ENCODE measurements at regions not wholly inside any gene's neighbourhood (a gene's known extent, or its start where the extent isn't known, plus 50 kb on each side); places are given as distances from the start of the nearest gene placed in this dataset.

DNA sequence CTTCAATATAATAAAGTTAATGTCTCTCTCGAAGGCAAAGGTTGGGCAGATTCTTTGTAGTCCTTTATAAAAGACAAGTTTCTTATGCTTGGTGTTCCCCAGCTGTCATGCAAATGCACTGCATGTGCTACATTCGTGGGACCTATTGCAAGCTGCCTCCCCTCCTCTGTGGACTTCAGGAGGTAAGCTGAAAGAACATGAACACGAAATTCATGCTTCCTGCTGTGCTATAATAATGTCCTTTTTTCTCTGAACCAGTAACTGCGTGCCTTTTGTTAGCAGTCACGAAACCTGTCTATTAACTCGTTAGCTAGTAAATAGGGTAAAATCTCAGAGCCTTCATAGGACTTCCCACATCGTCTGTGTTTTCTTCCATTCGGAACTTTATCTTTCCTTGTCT is 363.5 kb downstream of the CDH9 start:
- no peak for DNase-seq

DNA sequence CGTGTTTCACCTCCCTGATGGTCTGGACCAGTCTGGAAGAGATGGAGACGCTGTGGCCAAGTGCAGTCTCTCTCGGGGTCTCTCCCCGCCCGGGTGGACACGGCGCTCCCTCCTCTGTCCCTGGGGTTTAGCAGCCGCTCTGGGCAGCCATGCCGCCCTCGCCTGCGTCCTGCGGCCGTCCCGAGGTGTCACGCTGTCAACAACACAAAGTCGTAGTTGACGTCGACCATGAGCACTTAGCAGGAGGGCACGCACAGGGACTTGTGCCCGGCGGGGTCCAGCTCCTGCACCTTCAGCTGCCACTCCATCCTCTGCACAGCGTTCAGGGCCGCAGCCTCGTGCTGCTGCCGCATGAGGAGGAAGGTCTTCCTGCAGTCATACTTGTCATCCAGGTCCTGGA is 368.9 kb downstream of the CDH9 start:
- no peak for DNase-seq

DNA sequence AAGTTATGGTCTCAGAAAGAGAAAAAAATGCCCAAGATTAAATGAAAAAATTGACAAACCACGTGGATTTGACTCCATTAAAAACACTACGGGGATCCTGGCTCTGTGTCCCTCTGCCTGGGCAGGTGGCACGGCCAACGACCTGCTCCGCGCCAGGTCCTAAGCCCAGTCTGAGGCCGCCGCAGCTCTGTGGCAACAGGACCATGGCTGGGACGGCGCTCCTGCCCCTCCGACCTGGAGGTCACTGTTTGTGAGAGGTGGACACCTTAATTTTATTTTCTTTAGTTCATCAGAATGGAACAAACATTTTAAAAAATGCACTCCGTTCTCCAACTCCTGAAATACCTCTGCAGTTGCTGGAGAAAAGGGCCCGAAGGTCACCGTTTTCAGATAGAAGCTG is 369.4 kb downstream of the CDH9 start:
- no peak for DNase-seq

DNA sequence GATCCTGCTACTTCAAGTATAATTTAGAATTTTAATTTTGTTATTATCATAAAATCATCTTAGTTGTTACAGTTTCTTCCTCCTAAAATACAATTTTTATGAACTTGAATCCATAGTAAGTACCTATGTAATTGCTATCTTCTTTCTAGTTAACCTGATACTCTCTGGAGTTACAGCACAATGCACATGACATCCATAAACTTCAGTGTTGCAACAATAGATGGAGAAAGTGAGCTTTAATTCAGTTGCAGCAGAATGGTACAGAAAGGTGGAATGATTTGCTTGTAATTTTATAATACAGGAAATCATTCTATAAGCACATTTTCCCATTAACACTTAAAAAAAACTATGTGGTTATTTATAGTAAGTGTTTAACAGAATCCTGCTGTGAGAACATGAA is 372.0 kb downstream of the CDH9 start:
- no peak for DNase-seq

DNA sequence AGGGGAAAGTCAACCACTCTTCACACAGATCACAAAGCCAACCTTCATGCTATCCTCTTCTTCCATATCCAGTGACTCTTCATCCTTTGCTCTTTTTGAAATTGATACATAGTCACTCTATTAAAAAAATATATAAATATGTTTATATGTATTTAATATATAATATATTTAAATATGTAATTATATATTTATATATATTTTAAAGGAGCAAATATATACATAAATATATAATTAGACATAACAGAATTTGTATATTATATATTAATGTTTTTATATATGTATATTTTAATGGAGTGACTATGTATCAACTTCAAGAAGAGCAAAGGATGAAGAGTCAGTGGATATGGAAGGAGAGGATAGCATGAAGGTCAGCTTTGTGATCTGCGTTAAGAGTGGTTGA is 374.9 kb downstream of the CDH9 start:
- no peak for DNase-seq

DNA sequence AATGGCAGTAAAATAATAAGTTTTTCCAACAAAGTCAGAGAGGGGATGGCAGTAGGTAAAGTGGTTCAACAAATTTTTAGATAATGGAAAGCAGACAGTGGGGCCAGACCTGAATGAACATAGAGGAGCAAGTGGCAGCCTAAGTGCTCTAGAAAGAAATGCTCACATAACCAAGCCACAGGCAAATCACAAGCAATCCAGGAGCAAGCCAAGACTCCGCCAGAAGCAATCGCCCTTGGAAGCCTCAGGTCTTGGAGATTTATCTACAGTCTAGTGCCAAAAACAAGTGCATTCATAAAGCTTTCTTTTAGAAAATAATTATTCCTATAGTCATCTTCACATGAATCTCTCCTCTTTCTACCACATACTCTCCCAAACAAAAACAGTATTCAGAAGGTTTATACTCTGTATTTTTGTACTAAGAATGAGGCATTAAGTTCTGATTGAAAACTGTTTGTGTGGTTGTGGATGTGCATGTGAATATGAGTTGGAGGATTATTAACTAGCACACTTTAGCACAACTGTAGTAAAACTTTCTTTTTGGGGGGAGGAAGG is 375.5 kb downstream of the CDH9 start:
- no peak for DNase-seq

DNA sequence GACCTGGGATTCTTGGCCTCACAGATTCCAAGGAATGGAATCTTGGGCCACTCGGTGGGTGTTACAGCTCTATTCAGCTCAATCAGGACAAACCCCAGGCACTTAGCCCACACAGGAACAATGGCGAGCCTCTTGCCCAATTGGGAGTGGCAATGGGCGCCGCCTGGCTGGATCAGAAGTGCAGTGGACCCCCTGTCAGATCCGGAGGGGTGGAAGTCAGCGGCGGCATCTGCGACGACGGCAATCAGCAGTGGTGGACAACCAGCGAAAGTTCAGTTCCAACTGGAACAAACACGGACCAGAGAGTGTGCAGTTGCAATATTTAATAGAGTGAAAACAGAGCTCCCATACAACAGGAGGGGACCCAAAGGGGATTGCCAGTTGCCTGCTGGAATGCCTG is 378.3 kb downstream of the CDH9 start:
- no peak for DNase-seq

DNA sequence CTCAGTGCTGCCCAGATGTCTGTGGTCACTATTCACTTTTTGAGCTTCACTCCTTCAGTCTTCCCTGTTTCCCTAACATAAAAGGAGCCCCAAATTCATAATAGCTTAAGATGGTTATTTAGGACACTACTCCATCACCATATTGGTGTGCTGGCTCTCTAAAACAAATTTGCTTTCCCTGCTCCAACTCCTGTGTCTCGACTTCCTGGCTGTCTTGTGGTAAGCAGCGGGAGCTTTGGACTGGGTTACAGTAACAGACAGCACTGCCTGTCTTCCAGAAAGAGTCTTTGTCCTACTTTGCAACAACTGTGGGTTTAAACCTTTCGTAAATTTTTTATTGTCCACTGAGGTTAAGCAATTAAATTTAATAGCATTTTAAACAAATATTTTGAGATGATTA is 389.4 kb downstream of the CDH9 start:
- DNase-seq, result no peak

DNA sequence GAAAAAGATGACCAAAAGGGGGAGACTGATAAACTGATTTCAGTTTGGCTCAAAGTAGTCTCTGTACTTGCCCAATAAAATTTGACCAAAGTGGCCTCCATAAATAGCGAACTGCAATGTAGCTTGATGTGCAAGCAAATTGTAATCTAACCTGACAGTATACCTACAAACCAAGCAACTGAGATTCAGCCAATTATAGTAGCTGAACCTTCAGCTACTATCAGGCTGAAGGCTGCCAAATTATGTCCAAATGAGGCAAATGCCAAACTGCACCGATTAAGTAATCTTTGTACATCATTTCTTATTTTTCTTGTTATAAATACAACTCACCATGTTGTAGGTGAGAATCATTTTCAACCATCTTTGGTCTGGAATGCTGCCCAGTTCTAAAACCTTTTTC is 390.6 kb downstream of the CDH9 start:
- no peak for DNase-seq

DNA sequence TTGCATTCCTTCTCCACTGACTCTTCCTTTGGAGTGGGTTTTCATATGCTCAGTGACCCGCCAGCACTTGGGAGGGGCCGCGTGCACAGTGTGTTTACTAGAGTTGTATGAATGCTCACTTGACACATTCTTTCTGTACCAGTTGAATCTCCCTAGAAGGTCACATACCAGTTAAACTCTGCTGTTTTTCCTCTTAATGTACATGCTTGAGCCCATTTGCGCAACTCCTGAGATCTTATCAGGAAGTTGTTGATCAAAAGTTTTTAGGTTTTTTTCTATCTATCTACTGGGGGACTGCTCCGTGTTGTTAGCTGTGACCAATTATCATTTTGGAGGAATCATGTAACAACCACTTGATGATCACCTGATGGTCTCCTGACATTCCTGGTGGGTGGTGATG is 392.7 kb downstream of the CDH9 start:
- DNase-seq, result no peak

DNA sequence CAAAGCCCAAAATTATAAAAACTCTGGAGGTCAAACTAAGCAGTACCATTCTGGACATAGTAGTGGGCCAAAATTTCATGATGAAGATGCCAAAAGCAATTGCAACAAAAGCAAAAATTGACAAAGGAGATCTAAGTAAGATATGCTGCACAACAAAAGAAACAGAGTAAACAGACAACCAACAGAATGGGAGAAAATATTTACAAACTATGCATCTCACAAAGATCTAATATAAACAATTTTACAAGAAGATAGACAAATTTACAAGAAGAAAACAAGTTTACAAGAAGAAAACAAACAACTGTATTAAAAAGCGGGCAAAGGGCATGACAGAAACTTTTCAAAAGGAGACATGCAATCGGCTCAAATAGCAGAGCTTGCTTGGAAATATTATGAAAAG is 396.9 kb downstream of the CDH9 start:
- no peak for DNase-seq

DNA sequence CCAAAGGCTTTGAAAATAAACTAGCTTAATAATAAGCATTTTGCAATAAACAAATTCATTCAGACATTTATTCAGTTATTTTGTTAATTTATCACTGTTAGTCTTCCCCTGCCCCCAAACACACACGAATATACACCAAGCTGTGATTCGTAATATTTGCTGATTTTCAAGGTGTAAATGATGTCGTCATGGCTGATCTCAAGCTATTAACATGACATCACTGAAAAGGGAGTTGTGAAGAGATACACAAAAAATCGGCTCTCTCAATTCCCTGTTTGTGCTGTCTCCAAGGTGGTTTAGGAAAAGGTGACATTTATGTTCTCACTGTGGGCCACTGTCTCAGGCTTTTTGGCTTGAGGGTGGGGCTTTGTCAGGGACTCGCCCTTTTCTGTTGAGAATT is 413.3 kb downstream of the CDH9 start:
- no peak for DNase-seq

DNA sequence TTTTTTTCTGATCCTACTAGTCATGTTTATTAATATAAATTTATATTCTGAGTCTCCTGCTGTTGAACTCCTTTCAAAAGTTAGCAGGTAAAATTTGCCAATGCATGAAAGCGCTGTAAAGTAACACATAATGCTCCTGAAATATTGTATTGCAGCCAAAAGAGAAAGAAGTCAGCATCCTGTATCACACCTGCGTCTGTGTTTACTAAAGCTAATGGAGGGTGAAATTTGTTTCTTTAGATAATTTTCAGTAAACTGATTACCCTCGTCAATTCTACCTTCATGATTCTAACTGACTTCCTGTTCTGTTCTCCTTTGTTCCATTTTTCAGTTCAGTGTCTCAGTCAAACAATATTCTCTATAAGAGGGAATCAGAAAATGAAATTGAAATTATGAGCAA is 415.4 kb downstream of the CDH9 start:
- no peak for DNase-seq

DNA sequence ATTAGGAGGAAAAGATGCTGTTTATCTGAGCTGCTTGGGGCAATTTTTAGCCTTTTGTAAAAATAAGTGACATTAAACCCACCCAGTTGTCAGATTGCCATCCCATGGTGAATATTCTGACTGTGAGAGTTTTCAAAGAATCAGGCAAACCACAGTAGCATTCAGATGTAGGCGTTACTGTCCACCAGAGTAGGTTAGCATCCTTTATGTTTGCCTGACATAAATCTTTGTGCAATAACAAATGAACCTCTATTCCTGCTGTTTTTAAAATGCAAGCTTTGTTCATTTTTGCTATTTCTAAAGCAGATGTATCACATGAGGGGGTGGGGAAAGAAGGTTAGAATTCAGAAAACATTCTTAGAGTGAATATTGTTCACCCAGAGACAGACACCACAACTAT is 427.8 kb downstream of the CDH9 start:
- no peak for DNase-seq

DNA sequence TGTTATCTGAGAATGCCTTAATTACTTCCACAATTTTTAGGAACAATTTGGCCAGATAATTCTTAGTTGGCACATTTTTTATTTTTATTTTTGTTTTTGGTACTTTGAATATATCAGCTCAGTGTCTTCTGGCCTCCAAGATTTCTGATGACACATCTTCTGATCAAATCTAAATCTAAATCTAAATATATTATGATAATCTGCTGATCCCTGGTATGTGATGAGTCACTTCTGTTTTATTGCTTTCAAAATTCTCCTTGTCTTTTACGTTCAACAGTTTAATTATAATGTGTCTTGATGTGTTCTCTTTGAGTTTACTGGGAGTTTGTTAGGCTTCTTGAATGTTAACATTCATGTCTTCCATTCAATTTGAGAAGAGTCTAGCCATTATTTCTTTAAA is 436.8 kb downstream of the CDH9 start:
- DNase-seq, result no peak

DNA sequence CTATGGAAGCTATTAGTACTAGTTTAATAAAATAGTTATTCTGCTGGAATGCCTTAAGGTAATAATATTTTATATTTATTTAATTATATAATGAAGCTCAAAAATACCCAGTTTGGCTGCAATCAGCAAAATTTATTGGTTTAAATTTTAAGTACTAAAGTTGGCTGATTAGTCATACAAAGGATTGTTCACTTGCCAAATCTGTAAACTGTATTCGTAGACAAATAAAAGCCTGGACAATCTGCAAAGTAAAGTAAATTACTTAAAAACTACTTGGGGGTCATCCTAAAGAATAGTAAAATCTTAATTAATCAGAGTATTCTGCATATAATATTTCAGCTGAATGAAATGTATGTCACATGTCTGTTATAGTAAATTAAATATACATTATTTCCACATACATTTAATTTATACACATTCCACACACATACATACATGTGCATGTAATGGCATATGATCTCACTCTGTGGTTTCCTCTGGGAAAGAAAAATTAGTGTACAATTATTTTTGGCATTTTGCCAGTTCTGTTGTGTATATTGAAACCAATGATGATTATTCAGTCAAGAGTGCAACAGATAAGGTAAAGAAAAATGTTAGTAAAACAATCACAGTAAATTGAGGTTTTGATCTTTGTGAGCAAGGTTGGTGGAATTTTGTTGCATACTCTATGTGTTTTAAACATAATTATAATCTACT is 455.9 kb downstream of the CDH9 start:
- DNase-seq, result no peak

DNA sequence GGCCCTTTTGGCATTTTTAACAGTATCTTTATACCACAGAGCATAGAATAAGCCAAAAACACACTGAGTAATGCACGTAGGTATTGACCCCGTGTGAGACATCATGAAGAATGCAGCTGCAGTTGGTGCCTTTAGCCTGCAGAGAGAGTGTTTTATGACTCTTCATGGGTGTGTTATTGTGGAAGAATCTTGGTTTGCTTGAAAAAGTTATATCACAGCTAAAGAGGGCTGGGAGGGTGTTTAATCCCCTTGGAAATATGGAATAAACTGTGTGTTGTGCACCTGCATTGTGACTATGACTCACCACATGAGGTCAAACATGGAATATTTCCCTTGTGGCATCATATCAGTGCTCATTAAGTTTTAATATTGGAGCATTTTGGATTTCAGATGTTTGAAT is 458.7 kb downstream of the CDH9 start:
- no peak for DNase-seq

DNA sequence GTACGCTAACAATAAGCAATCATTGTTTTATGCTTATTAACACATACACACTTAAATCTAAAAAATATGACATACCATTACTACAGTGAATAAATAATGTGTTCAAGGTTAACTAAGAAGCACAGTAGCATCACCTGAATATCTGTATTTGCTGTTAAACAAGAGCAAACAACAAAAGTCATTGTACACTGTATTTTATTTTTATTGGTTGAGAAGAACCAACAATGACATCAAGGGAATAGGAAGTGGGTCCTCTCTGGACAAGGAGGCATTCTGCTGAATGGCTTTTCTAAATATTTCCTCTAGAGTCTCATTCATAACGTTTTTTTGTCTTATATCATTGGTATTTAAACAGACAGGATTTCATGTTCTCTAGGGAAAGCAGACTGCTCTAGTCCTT is 460.4 kb downstream of the CDH9 start:
- DNase-seq, result no peak

DNA sequence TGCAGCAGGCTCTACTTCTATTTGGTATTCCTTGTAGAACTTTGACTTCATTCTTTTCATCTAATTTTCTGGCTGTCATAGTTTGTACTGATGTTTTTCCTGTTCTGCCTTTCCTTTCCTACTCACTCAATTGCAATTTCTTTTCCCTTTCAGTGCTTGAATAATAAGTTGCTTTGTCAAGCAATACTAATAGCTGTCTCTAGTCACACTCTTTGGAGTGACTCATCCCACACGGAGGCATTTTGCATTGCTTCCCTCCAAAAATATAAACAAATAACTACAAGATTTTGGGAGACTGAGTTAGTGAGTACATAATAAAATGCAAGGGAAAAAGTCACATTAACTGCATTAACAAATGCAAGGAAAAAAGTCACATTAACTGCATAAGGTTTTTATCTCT is 465.9 kb downstream of the CDH9 start:
- DNase-seq, result no peak

DNA sequence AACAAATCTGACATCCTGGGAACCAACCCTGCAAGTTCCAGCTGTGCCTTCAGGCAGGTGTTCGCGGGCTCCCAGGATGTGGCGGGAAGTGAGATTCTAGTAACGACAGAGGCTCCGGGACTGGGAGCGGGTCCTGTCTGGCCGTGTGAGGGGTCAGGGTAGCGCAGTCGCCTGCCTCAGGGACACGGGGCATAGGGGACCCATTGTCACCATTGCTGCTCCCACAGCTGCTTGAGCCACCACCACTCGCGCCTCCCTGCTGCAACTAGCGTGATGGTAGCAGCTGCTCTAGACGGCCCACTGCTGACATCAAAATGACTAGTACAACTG is 468.5 kb downstream of the CDH9 start:
- DNase-seq, result no peak

DNA sequence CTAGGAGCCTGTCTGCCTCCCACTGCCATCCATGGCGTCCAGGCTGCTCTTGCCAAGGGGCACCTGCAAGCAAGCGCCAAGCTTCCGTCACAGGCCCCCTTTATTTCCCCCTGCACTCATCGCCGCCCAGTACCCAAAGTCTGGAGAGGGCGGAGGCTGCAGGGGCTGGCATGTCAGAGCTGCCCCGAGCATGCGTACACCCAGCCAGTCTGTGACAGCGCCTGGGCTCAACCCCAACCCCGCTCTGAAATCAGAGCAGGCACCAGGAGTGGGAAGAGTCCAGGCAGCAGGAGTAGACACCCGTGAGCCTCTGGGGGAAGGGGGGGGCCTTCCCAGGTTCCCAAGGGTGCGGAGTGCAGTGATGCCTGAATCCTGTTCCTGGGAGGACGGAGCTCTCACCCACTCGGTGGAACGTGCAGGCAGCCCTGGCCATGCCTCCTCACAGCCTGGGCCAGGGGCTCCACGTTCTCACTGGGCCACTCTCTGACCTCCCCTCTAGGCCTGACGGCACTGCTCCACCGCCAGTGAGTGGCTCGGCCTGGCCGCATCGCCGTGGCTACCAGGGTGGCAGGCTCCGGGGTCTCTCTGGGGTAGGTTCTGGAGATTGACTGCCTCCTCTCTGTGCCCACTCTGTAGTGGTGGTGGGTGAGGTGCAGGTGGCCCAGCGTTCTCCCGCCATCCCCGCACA is 469.0 kb downstream of the CDH9 start:
- DNase-seq, result no peak

DNA sequence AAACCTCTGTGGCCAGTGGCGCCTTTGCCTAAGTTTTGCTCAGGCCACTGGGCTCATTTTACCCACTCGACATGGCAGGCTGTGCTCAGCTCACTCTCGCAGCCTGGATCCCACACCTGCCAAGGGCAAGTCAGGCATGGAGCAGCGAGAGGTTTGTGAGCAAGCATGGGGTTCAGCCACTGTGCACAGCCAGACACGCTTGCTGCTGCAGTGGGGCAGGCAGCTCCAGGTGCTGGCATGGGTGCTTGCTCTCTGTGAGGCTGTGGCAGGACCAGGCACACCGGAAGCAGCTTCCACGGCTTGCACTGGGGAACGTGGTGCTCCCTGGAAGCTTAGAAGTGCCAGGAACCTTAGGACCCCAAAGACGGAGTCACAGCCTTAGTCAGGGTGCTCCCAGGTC is 470.1 kb downstream of the CDH9 start:
- DNase-seq, result no peak

DNA sequence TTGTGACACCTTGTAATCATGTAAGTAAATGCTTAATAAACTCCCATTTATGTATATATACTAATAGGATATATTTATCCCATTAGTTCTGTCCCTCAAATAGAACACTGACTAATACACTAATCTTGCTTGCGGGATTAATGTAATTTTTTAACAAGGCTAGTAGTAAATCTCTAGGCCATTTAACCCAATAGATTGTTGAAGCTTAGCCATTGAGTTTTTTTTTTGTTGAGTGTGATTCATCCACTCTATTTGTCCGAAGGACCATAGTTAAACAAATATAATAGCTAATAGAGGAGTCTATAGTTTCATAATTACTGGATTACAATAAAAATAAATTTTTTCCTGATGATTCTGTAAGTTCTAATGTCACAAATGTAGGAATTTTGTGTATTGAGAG is 474.4 kb downstream of the CDH9 start:
- no peak for DNase-seq

DNA sequence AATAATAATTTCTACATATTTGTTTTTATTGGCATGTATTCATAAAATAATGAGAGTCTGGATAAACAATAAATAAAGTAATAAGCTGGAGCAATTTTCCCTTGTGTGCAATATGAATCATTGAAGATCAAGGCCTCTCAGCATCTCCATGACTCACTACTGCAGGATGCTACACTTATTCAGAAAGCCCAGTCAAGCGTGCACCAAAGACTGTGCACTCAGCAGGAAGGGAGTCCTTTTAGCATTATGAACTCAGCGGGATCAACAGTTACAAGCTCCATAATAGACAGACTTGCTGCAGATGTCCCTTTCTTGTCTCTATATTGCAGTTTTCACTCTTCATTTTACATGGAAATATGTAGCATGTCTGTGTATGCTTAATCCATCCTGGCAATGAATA is 485.3 kb downstream of the CDH9 start:
- DNase-seq, result no peak
